ENCODE measurements at regions not wholly inside any gene's neighbourhood (a gene's known extent, or its start where the extent isn't known, plus 50 kb on each side); places are given as distances from the start of the nearest gene placed in this dataset.
A peak's percentile ranks its signal among the peaks of the same experiment; 100 is the strongest.

- no peak for DNase-seq
Measured at GRCh38 chr7:7060828-7061599, 121.3 kb upstream of the C1GALT1 start.

DNA sequence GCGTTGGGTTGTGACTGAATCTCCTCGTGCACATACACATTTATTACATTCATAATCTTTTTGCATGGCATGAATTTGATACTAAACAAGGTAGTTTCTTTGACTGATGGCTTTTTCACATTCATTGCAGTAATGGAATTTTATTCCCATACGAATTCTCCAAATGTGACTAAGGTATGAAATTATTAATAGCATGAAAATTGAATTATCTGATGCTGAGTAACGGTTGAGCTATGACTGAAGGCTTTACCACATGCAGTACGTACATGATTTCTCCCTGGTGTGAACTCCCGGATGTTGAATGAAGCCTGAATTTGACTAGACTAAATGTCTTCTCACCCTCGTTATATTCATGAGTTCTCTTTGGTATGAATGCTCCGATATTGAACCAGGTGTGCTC is 104.4 kb upstream of the C1GALT1 start:
- DNase-seq: no peak

GRCh38 chr7:7080802-7081201 is 101.5 kb upstream of the C1GALT1 start:
- DNase-seq: no peak

GRCh38 chr7:7090460-7090859 is 91.9 kb upstream of the C1GALT1 start:
- DNase-seq: no peak

GRCh38 chr7:7098280-7098818 is 84.0 kb upstream of the C1GALT1 start:
- DNase-seq: no peak

DNA sequence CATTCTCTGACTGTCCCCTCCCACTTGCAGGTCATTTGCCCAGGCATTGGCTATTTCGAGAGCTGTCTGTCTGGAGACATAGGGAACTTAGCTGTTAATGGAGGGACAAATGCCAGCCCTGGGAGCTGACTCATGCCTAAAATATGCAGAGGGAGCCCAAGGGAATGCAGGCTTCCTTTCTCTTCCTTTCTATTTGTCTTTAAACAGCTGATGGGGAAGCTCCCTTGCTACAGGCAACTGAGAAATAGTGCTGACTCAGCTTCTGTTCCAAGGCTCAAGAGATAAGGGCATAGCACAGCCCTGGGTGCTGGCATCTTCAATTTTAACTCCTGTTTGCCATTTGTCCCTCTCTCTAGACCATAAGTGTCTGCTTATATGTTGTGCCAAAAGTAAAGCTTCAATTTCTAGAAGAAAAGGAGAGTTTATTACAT is 82.7 kb upstream of the C1GALT1 start:
- peak; percentile 76 for DNase-seq

- peak; percentile 70 for DNase-seq
Measured at GRCh38 chr7:7100432-7100849, 81.9 kb upstream of the C1GALT1 start.

GRCh38 chr7:7102906-7103305 is 79.4 kb upstream of the C1GALT1 start:
- DNase-seq: no peak

- DNase-seq: peak; percentile 59
Measured at GRCh38 chr7:7103343-7104313, 78.7 kb upstream of the C1GALT1 start.

DNA sequence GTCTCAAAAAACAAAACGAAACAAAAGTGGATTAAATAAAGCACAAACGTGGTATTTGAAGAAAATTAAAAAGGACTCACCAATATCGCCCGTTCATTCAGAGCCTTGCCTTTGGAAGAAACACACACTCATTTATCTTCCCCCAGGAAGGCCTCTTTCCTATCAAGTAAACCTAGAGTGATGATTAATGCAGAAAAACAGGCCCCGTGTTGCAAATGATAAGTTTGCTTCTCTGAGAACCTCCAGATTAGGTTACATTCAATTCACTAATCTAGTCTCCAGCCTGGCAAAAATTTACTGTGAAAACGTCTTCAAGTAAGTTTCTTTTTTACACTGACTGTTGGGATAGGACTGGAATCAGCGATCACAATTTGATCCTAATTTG is 78.0 kb upstream of the C1GALT1 start:
- DNase-seq: no peak

- no peak for DNase-seq
Measured at GRCh38 chr7:7104971-7105370, 77.4 kb upstream of the C1GALT1 start.

GRCh38 chr7:7105800-7106582 is 76.4 kb upstream of the C1GALT1 start:
- DNase-seq: no peak

DNA sequence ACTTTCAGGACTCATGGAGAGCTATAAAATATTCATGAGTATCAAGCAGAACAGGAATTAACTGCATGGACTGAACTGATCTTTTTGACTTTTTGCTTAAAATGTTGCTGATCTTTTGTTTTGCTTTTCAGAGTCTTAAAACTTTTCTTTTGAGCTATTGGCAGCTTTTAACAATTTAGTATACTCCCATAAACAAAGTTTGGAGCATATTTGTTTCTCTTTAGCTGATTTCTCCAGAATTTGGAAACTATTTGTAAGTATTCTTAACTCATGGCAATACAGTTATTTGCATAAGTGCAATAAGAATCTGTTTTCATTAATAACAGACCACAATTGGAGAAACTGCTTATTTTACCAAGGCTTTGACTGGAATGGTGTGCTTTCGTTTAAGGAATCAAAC is 73.4 kb upstream of the C1GALT1 start:
- no peak for DNase-seq

DNA sequence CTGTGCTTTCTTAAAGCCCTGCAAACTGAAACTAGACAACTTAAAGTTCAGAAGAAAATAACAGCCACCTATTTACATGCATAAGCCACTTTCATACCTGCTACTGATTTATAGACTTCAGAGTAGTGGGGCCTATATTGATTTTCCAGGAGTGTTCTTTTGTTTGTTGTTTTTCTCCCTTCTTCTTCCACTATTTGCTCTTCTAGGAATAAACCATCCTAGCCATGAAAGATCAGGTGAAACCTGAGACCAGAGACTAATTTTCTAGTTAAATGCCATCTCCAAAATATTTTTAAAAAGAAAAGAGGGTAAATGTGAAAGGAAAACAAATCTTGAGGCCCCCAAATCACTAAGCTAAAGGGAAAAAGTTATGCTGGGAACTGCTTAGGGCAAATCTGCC is 72.4 kb upstream of the C1GALT1 start:
- peak; percentile 41 for DNase-seq

- DNase-seq: no peak
Measured at GRCh38 chr7:7110706-7111105, 71.6 kb upstream of the C1GALT1 start.

- DNase-seq: no peak
Measured at GRCh38 chr7:7112868-7113267, 69.5 kb upstream of the C1GALT1 start.

GRCh38 chr7:7114575-7115291 is 67.6 kb upstream of the C1GALT1 start:
- peak; percentile 97 for DNase-seq

DNA sequence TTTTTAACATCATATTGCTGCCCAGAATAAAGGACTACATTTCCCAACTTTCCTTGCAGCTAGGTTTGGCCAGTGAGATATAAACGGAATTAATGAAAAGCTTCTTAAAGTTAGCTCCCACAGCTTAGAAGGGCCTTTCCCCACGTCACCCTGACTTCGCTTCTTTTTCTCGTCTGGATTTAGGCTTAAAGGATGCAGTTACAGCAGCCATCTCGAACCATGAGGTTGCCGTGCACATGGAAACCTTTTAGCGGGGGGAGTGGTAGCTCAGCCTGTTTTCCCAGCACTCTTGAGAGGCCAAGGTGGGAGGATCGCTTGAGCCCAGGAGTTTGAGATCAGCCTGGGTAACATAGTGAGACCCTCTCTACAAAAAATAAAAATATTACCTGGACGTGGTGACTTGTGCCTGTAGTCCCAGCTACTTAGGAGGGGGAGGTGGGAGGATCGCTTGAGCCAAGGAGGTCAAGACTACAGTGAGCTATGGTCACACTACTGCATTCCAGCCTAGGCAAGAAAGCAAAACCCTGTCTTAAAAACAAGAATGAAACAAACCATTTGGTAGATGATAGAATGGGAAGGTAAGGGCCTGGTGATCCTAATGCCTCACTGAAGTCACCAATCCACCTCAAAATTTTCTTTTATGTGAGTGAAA is 64.3 kb upstream of the C1GALT1 start:
- DNase-seq: no peak

GRCh38 chr7:7118822-7119221 is 63.5 kb upstream of the C1GALT1 start:
- DNase-seq: no peak

DNA sequence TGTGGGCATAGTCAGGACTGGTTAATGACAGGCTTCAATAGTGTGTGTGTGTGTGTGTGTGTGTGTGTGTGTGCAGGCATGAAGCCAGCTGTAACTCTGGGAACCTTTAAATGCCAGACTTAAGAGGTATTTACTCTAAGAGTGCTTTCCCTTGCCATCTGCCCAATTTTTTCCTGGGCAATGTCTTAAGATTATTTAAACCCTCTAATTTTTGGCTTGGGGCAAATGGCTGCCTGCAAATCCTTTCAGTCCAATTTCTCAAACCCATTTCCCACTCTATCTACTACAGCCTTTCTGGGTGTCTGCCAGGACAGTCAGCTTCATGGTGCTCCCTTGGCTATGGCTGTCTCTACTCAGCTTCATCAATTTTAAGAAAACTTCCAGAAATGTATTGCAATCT is 62.6 kb upstream of the C1GALT1 start:
- no peak for DNase-seq

GRCh38 chr7:7122033-7122478 is 60.3 kb upstream of the C1GALT1 start:
- DNase-seq: no peak

Data from DMS153 (cell line).